ENCODE measurements at regions not wholly inside any gene's neighbourhood (a gene's known extent, or its start where the extent isn't known, plus 50 kb on each side); places are given as distances from the start of the nearest gene placed in this dataset.

DNA sequence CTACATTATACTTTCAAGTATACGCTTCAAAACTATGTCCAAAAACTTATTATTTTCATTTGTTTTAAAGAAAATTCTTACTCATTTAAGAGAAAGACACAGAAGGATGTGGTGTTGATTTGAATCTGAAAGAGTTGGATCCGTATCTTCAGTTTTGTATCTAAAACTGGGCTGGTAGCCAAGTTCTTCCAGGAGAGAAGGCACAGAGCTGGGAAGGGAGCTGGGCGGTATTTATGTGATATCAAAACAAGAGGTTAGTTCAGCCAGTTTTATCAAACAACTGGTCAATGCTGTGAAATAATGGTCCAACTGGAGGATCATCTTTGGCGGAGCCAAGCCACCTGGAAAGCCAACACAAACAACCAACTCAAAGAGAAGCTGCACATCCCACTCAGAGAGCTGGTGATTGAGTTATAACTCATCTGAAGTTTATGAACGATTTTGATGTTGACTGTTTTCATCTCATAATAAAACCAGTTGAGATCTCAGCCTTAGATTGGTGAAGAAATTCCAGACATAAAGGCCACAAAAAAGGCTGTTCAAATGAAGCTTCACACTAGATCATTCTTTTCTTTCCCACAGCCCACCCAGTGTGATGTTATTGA, 489.6 kb upstream of the RASGRP1 start:
- no peak overlapping the region for H3K4me3 ChIP-seq (ENCODE audit: low read depth in 1 of 2, low read length in 2 of 2)
- no peak overlapping the region for H3K27ac ChIP-seq (ENCODE audit: low read length)
- H3K36me3 ChIP-seq (ENCODE audit: control insufficient read depth in 1 of 2, insufficient read depth in 2 of 2, low read length in 2 of 2) = no peaks in the 10 kb centered on the region
- H3K9me3 ChIP-seq (ENCODE audit: control insufficient read depth in 1 of 2, low read length in 2 of 2) = peaks cover 0 to 10% of the 10 kb centered on the region in 2 donors
- H3K4me1 ChIP-seq (ENCODE audit: control insufficient read depth in 1 of 2, insufficient read depth in 2 of 2, low read length in 2 of 2) = no peaks in the 10 kb centered on the region
- H3K27me3 ChIP-seq (ENCODE audit: low read depth, low read length) = no peaks in the 10 kb centered on the region

DNA sequence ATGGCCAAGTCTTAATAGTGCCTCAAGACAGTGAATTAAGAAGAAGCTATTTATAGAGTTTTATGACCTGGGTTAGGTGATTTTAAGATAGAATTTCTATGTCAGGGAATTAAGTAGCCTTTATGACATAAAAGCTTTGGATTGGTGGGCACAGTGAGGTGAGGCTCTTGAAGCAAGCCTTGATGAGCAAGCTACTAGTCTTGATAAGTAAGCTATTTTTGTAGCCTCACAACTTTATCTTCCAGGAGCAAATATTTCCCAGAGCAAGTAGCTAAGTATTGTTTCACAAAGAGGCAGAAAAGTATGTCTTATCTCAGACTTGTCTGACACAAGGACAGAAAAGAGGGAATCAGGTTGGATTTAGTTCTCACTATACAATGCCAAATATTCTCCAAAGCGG, 491.7 kb upstream of the RASGRP1 start:
- Histone ChIP-seq H3K4me3 (ENCODE audit: low read depth in 1 of 2, low read length in 2 of 2) (no peak overlapping the region), H3K9me3 (ENCODE audit: control insufficient read depth in 1 of 2, low read length in 2 of 2) (no peaks in the 10 kb centered on the region), H3K4me1 (ENCODE audit: control insufficient read depth in 1 of 2, insufficient read depth in 2 of 2, low read length in 2 of 2) (no peaks in the 10 kb centered on the region), H3K27ac (ENCODE audit: low read length) (no peak overlapping the region), H3K36me3 (ENCODE audit: control insufficient read depth in 1 of 2, insufficient read depth in 2 of 2, low read length in 2 of 2) (no peaks in the 10 kb centered on the region), H3K27me3 (ENCODE audit: low read depth, low read length) (no peaks in the 10 kb centered on the region)

DNA sequence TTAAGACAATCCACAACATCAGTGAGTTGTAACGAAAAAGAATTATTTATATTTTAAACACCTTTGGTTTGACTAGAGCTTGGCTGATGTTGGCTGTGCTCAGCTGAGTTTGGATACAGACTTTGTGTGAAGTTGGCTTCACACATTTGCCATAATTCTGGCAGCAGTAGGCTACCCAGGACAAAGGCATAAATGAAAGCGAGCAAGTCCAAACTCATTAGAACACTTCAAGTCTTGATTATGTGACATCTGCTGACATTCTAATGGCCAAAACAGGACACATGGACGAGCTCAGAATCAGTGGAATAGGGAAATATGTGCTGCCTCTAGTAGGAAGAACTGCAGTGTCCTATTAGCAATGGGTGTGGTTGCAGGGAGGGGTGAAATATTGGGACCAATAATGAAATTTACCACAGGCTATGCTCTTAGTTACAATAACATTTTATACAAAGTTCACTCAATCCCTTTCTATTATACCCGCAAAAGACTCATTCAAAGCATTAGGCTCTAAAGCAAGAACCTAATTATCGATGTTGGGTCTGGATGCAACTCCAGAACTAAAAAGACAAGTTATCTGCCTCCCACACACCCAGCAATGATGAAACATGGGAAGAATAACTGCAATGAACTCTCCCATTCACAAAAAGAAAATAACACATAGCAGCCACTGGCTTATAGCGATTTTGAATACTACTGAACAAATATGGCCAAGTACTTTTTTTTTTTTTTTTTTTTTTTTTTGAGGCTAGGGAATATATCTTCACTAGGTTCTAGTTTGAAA, 493.9 kb upstream of the RASGRP1 start:
- Histone ChIP-seq H3K27ac (ENCODE audit: low read length) (no peak overlapping the region), H3K27me3 (ENCODE audit: low read depth, low read length) (no peaks in the 10 kb centered on the region), H3K4me1 (ENCODE audit: control insufficient read depth in 1 of 2, insufficient read depth in 2 of 2, low read length in 2 of 2) (no peaks in the 10 kb centered on the region), H3K36me3 (ENCODE audit: control insufficient read depth in 1 of 2, insufficient read depth in 2 of 2, low read length in 2 of 2) (no peaks in the 10 kb centered on the region), H3K9me3 (ENCODE audit: control insufficient read depth in 1 of 2, low read length in 2 of 2) (no peaks in the 10 kb centered on the region), H3K4me3 (ENCODE audit: low read depth in 1 of 2, low read length in 2 of 2) (no peak overlapping the region)

DNA sequence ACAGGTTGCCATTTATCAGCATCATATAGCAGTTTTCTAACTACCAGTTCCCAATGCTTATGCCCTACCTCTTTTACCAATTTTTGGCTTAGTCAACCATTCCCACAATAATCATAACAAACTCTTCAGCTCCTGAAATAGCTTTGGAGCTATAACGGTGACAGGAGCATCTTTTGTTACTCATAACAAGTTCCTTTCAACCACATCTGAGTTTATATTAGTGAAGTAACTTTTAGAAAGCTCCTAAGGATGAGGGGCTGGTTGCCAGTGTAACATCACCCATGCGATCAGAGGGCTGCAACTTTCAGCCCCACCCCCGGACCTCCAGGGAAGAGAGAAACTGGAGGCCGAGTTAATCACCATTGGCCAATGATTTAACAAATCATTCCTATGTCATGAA, 495.3 kb upstream of the RASGRP1 start:
- no peak overlapping the region for H3K4me3 ChIP-seq (ENCODE audit: low read depth in 1 of 2, low read length in 2 of 2)
- no peaks in the 10 kb centered on the region for H3K4me1 ChIP-seq (ENCODE audit: control insufficient read depth in 1 of 2, insufficient read depth in 2 of 2, low read length in 2 of 2)
- H3K27me3 ChIP-seq (ENCODE audit: low read depth, low read length) = no peaks in the 10 kb centered on the region
- H3K36me3 ChIP-seq (ENCODE audit: control insufficient read depth in 1 of 2, insufficient read depth in 2 of 2, low read length in 2 of 2) = no peaks in the 10 kb centered on the region
- no peaks in the 10 kb centered on the region for H3K9me3 ChIP-seq (ENCODE audit: control insufficient read depth in 1 of 2, low read length in 2 of 2)
- no peak overlapping the region for H3K27ac ChIP-seq (ENCODE audit: low read length)

DNA sequence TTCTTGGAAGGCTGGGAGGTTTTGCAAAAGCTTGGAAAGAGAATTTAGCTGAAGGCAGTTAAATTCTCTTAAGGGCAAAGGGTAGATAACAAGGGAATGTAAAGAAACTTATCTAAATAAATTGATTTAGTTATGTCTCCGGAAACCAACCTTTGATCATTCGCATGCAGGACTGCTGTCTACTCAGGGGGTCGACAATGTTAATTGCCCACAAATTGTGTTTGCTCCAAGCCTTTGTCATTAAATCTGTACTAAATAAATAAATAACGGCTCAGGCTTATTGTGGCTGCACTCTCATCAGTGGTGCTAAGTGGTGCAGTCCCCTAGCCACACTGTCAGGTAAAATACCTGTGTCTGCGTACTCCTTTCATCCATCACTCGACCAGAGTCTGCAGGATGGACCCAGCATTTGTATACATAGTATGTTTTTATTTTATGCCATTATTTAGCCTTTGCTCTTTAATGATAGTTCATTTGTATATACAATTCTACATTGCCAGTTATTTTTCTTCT, 497.4 kb upstream of the RASGRP1 start:
- Histone ChIP-seq H3K9me3 (ENCODE audit: control insufficient read depth in 1 of 2, low read length in 2 of 2) (no peaks in the 10 kb centered on the region), H3K27ac (ENCODE audit: low read length) (no peak overlapping the region), H3K36me3 (ENCODE audit: control insufficient read depth in 1 of 2, insufficient read depth in 2 of 2, low read length in 2 of 2) (no peaks in the 10 kb centered on the region), H3K4me1 (ENCODE audit: control insufficient read depth in 1 of 2, insufficient read depth in 2 of 2, low read length in 2 of 2) (no peaks in the 10 kb centered on the region), H3K4me3 (ENCODE audit: low read depth in 1 of 2, low read length in 2 of 2) (no peak overlapping the region), H3K27me3 (ENCODE audit: low read depth, low read length) (no peaks in the 10 kb centered on the region)

DNA sequence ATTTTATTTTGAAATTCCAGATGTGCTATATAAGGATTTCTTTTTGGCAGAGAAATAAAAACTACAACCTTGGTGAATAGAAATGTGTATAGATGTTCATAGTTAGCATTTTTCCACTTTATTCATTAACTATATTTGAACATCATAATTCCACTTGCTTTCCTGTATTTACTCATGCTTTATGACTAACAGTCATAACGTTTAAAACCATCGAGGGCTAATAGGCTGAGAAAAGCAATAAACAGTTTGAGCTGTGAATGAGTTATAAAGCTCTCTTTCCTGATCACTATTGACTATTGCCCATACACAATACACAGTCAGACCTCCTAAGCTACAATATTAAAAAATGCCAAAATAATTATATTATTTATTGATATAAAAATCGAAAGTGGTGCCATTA, 502.1 kb upstream of the RASGRP1 start:
- no peaks in the 10 kb centered on the region for H3K4me1 ChIP-seq (ENCODE audit: control insufficient read depth in 1 of 2, insufficient read depth in 2 of 2, low read length in 2 of 2)
- no peak overlapping the region for H3K4me3 ChIP-seq (ENCODE audit: low read depth in 1 of 2, low read length in 2 of 2)
- no peaks in the 10 kb centered on the region for H3K9me3 ChIP-seq (ENCODE audit: control insufficient read depth in 1 of 2, low read length in 2 of 2)
- no peaks in the 10 kb centered on the region for H3K36me3 ChIP-seq (ENCODE audit: control insufficient read depth in 1 of 2, insufficient read depth in 2 of 2, low read length in 2 of 2)
- no peaks in the 10 kb centered on the region for H3K27me3 ChIP-seq (ENCODE audit: low read depth, low read length)
- no peak overlapping the region for H3K27ac ChIP-seq (ENCODE audit: low read length)

DNA sequence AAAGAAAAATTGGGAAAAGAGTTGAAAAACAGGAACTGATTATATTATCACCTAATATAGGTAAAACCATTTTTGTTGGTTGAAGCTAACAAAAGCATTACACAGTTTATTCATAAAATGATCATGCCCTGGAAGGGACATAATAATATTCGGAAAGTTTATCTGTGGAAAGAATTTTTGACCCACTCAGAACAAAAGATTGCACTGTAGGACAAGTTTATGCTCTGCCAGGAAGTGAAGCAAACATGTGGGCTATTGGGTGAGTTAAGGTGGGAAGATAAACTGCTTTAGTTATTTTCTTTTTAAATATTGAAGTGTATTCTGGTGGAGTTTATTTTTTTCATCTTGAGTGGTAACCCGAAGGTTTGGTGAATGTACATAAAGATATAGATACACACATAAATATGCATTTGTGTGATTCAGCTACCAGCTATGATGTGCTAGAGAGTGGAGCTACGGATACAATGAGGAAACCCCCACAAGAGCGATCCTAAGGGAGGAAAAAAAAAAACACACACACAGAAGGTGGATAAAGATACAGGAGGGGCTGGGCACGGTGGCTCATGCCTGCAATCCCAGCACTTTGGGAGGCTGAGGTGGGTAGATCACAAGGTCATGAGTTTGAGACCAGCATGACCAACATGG, 506.4 kb upstream of the THBS1 start:
- no peaks in the 10 kb centered on the region for H3K4me1 ChIP-seq (ENCODE audit: control insufficient read depth in 1 of 2, insufficient read depth in 2 of 2, low read length in 2 of 2)
- H3K9me3 ChIP-seq (ENCODE audit: control insufficient read depth in 1 of 2, low read length in 2 of 2) = no peaks in the 10 kb centered on the region
- H3K27ac ChIP-seq (ENCODE audit: low read length) = no peak overlapping the region
- no peaks in the 10 kb centered on the region for H3K27me3 ChIP-seq (ENCODE audit: low read depth, low read length)
- H3K4me3 ChIP-seq (ENCODE audit: low read depth in 1 of 2, low read length in 2 of 2) = no peak overlapping the region
- H3K36me3 ChIP-seq (ENCODE audit: control insufficient read depth in 1 of 2, insufficient read depth in 2 of 2, low read length in 2 of 2) = no peaks in the 10 kb centered on the region

DNA sequence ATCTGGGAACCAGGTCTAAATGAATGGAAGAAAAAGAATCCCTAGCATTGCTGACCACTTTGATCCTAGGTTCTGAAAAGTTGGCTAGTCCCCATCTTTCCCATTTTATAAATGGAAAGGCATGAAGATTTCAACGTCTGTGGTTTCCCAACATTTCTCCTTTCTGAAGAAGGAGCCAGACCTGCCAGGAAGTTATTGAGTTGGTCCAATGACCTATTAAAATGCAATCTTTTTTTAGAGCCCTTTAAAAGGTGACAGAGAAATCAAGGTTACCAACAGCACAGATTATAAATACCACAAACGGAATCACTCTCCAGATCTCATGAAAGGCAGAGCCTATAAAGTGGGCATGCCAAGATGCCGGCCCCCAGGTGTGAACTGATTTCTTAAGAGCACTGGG, 505.6 kb upstream of the THBS1 start:
- Histone ChIP-seq H3K27me3 (ENCODE audit: low read depth, low read length) (no peaks in the 10 kb centered on the region), H3K4me1 (ENCODE audit: control insufficient read depth in 1 of 2, insufficient read depth in 2 of 2, low read length in 2 of 2) (no peaks in the 10 kb centered on the region), H3K27ac (ENCODE audit: low read length) (no peak overlapping the region), H3K36me3 (ENCODE audit: control insufficient read depth in 1 of 2, insufficient read depth in 2 of 2, low read length in 2 of 2) (no peaks in the 10 kb centered on the region), H3K9me3 (ENCODE audit: control insufficient read depth in 1 of 2, low read length in 2 of 2) (no peaks in the 10 kb centered on the region), H3K4me3 (ENCODE audit: low read depth in 1 of 2, low read length in 2 of 2) (no peak overlapping the region)

DNA sequence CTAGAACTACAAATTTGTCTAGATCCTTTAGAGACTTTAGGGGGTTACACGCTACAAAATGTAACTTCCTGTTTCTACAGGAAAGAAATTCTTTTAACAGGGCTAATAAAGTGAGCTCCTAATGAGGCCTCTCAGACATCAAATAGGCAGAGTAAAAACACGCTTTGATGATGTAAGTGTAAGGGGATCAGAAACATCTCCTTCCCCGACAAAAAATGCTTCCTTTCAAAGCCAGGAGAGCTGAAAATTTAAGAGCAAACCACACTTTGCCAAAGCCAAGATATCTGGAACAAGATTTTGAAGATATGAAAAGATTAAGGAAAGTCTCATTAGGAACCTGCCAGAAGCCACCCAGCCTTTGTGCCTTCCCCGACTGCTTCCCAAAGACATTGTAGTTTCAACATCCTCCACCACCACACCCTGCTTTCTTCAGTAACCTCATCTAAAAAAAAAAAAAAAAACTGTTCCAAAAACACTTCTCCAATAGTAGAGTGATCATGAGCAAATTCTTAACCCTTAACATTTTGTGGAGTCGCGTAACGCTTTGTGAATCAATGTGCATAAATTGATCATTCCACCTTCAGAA, 505.0 kb upstream of the THBS1 start:
- no peaks in the 10 kb centered on the region for H3K9me3 ChIP-seq (ENCODE audit: control insufficient read depth in 1 of 2, low read length in 2 of 2)
- no peak overlapping the region for H3K4me3 ChIP-seq (ENCODE audit: low read depth in 1 of 2, low read length in 2 of 2)
- H3K27me3 ChIP-seq (ENCODE audit: low read depth, low read length) = no peaks in the 10 kb centered on the region
- H3K27ac ChIP-seq (ENCODE audit: low read length) = no peak overlapping the region
- H3K4me1 ChIP-seq (ENCODE audit: control insufficient read depth in 1 of 2, insufficient read depth in 2 of 2, low read length in 2 of 2) = no peaks in the 10 kb centered on the region
- H3K36me3 ChIP-seq (ENCODE audit: control insufficient read depth in 1 of 2, insufficient read depth in 2 of 2, low read length in 2 of 2) = no peaks in the 10 kb centered on the region

DNA sequence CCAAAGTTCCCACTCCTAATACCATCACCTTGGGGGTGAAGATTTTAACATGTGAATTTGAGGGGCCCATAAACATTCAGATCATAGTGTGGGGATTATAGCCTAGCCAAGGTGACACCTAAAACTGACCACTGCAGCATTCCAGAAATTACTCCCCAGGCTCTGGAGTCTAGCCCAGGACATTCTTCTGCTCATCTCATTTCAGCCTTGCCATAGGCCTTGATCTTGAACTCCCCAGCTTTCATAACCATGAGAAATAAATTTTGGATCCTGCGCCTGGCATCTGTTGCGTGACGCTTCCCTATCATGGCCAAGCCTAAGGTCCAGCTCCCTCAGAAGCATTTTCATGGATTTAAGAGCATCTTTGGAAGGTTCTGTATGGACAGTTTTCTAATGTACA, 502.9 kb upstream of the THBS1 start:
- Histone ChIP-seq H3K27me3 (ENCODE audit: low read depth, low read length) (no peaks in the 10 kb centered on the region), H3K4me1 (ENCODE audit: control insufficient read depth in 1 of 2, insufficient read depth in 2 of 2, low read length in 2 of 2) (no peaks in the 10 kb centered on the region), H3K27ac (ENCODE audit: low read length) (no peak overlapping the region), H3K4me3 (ENCODE audit: low read depth in 1 of 2, low read length in 2 of 2) (no peak overlapping the region), H3K36me3 (ENCODE audit: control insufficient read depth in 1 of 2, insufficient read depth in 2 of 2, low read length in 2 of 2) (no peaks in the 10 kb centered on the region), H3K9me3 (ENCODE audit: control insufficient read depth in 1 of 2, low read length in 2 of 2) (no peaks in the 10 kb centered on the region)

DNA sequence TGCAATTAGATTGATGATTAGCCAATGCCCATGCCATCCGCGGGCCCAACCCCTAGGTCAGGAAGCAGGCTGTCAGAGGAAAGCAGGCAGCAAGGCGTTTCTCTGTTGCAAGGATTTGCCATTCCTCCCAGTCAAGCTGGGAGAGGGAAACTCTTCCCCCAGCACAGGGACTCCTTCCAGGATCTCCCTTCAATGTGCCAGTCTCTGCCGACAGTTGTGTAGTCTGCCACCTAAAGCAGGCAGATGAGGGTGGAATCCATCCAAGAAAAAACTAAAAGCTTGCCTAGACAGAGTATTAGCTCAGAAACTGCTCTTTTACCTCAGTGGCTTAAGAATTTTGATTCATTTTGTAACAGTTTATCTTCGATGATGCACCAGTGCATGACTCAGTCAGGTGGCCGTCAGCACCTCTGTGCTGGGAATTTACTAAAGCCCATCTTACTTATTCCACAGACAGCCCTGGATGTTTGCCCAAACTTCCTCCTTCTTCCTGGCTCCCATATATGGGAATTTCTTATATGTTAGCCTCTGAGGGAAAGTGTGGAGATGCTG, 501.5 kb upstream of the THBS1 start:
- Histone ChIP-seq H3K27me3 (ENCODE audit: low read depth, low read length) (no peaks in the 10 kb centered on the region), H3K27ac (ENCODE audit: low read length) (no peak overlapping the region), H3K9me3 (ENCODE audit: control insufficient read depth in 1 of 2, low read length in 2 of 2) (no peaks in the 10 kb centered on the region), H3K4me1 (ENCODE audit: control insufficient read depth in 1 of 2, insufficient read depth in 2 of 2, low read length in 2 of 2) (no peaks in the 10 kb centered on the region), H3K36me3 (ENCODE audit: control insufficient read depth in 1 of 2, insufficient read depth in 2 of 2, low read length in 2 of 2) (no peaks in the 10 kb centered on the region), H3K4me3 (ENCODE audit: low read depth in 1 of 2, low read length in 2 of 2) (no peak overlapping the region)

Measured in muscle layer of duodenum (tissue), 2 donors.